K562 (cell line): ENCODE measurements at regions not wholly inside any gene's neighbourhood (a gene's known extent, or its start where the extent isn't known, plus 50 kb on each side); places are given as distances from the start of the nearest gene placed in this dataset.

Experiments
- CBFA2T3 ChIP-seq: fragments of 450-650 bp; IDR thresholded peaks from 2 replicates; pipeline ENCODE4 v1.6.1; 2017
- CCNT2 ChIP-seq: IDR thresholded peaks from 2 replicates; pipeline ENCODE4 v1.6.1; 2011; ENCODE audit warnings: borderline replicate concordance, low read depth, mild to moderate bottlenecking, moderate library complexity, mixed read lengths, low read length; ENCODE audit not compliant: insufficient read length; ENCODE audit errors: extremely low read depth
- EP300 ChIP-seq: IDR thresholded peaks from 2 replicates; pipeline ENCODE4 v1.6.1; 2012; ENCODE audit warnings: low read length, improper control_type of control experiment
- KDM1A ChIP-seq, 2 experiments: fragments of 450-650 bp; IDR thresholded peaks; 2 replicates each; pipeline ENCODE4 v1.6.1; 2016; ENCODE audit warnings: mild to moderate bottlenecking in 2 of 2
- L3MBTL2 ChIP-seq: fragments of 450-650 bp; IDR thresholded peaks from 2 replicates; pipeline ENCODE4 v1.6.1; 2016; ENCODE audit warnings: mild to moderate bottlenecking, moderate library complexity
- NFRKB ChIP-seq: fragments of 450-650 bp; IDR thresholded peaks from 2 replicates; pipeline ENCODE4 v1.6.1; 2016; ENCODE audit warnings: low read depth
- NR4A1 ChIP-seq, 2 experiments: fragments of 250-450 bp in 1 of 2; fragments of 450-650 bp in 1 of 2; sonication (Bioruptor Pico) in 1 of 2; IDR thresholded peaks; 2 replicates each; pipeline versions ENCODE4 v1.4.0 to v1.6.1; 2016 to 2020; ENCODE audit warnings: mild to moderate bottlenecking in 2 of 2, missing compliant biosample characterization in 1 of 2, missing genetic modification characterization in 1 of 2, moderate library complexity in 1 of 2
- POLR2H ChIP-seq: IDR thresholded peaks from 2 replicates; pipeline ENCODE4 v1.6.1; 2016; ENCODE audit warnings: missing genetic modification characterization, low read depth, mild to moderate bottlenecking, control low read depth, missing compliant biosample characterization, moderate library complexity
- RB1 ChIP-seq: fragments of 450-650 bp; IDR thresholded peaks from 2 replicates; pipeline ENCODE4 v1.6.1; 2017; ENCODE audit warnings: low read depth, mild to moderate bottlenecking
- RBFOX2 ChIP-seq: fragments of 200-400 bp; formaldehyde crosslinking; IDR thresholded peaks from 2 replicates; pipeline ENCODE4 v1.6.1; 2017; ENCODE audit warnings: low read depth, mild to moderate bottlenecking, low read length, moderate library complexity
- RBM14 ChIP-seq: fragments of 200-400 bp; formaldehyde crosslinking; IDR thresholded peaks from 2 replicates; pipeline ENCODE4 v1.6.1; 2018; ENCODE audit warnings: low read depth, mild to moderate bottlenecking, low read length, moderate library complexity, borderline replicate concordance; ENCODE audit not compliant: insufficient read depth
- TEAD1 ChIP-seq, 2 experiments: fragments of 450-650 bp in 1 of 2; sonication (generic) in 1 of 2; formaldehyde crosslinking; IDR thresholded peaks; 2 replicates each; pipeline versions ENCODE4 v1.4.0 to v1.8.0; 2020 to 2022; ENCODE audit warnings: mild to moderate bottlenecking in 2 of 2, missing genetic modification reagents in 1 of 2
- ZNF311 ChIP-seq: fragments of 250-450 bp; sonication (Bioruptor Pico); IDR thresholded peaks from 2 replicates; pipeline ENCODE4 v1.4.0; 2020; ENCODE audit warnings: mild to moderate bottlenecking, moderate library complexity
- TF ChIP-seq, protein P1 (sequence below): fragments of 250-450 bp; sonication (Bioruptor Pico); IDR thresholded peaks from 2 replicates; pipeline ENCODE4 v1.5.0; 2022; ENCODE audit warnings: mild to moderate bottlenecking
- TF ChIP-seq, protein P2 (sequence below), 2 experiments: fragments of 450-650 bp; formaldehyde crosslinking in 1 of 2; IDR thresholded peaks; 2 replicates each; pipeline versions ENCODE4 v1.4.0 to v1.6.1; 2014 to 2020; ENCODE audit warnings: mild to moderate bottlenecking in 2 of 2, borderline replicate concordance in 1 of 2, low read depth in 1 of 2
- TF ChIP-seq, protein P3 (sequence below): fragments of 200-800 bp; sonication (Bioruptor generic); IDR thresholded peaks from 2 replicates; pipeline ENCODE4 v1.6.1; 2017; ENCODE audit warnings: missing genetic modification characterization, missing compliant biosample characterization

DNA sequence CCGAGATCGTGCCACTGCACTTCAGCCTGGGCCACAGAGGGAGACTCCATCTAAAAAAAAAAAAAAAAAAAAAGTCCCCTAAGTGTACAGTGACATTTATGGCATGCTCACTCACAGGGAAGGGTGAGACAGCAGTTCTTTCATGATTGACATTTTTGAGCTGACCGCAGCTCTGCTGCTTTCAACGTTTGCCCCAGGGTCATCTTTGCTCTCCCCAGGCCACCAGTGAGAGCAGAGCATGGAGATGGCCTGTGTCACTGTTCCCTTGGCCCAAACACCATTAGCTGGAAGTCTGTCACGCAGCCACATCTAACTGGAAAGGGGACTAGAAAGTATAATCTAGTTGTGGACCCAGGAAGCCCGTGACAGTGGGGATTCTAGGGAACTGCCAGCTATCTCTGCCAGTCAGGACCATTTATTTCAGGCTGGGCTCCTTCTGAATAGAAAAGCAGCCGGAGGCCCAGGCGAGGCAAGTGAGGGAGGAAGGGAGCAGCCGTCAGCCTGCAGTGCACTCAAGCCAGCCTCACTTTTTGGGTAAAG is 193.4 kb upstream of the HES1 start (continued):
- TF ChIP-seq, protein P1, sequence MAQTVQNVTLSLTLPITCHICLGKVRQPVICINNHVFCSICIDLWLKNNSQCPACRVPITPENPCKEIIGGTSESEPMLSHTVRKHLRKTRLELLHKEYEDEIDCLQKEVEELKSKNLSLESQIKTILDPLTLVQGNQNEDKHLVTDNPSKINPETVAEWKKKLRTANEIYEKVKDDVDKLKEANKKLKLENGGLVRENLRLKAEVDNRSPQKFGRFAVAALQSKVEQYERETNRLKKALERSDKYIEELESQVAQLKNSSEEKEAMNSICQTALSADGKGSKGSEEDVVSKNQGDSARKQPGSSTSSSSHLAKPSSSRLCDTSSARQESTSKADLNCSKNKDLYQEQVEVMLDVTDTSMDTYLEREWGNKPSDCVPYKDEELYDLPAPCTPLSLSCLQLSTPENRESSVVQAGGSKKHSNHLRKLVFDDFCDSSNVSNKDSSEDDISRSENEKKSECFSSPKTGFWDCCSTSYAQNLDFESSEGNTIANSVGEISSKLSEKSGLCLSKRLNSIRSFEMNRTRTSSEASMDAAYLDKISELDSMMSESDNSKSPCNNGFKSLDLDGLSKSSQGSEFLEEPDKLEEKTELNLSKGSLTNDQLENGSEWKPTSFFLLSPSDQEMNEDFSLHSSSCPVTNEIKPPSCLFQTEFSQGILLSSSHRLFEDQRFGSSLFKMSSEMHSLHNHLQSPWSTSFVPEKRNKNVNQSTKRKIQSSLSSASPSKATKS (CRISPR knock-in tag) = no peak
- TF ChIP-seq RBFOX2 (peak; percentile 61), POLR2H (tag) (no peak), RB1 (0 out of 2 replicates have a peak, but pooled peaks have one; percentile 11), RBM14 (no peak), ZNF311 (peak; percentile 53; the same call in 1 of the 2 replicates), L3MBTL2 (peak; percentile 25; the same call in 1 of the 2 replicates), NFRKB (peak; percentile 71; the same call in 1 of the 2 replicates), CCNT2 (peak; percentile 33), EP300 (peak; percentile 70; the same call in 1 of the 2 replicates), NR4A1 (CRISPR knock-in tag; IDR thresholded peaks at IDR 0.05) (no peak), NR4A1 (tag; IDR thresholded peaks at IDR 0.05) (peak; percentile 61; the same call in 1 of the 2 replicates), TEAD1 (CRISPR knock-in tag; IDR thresholded peaks at IDR 0.05) (peak in 1 of 2 experiments; percentile 79; a peak in 2 of 4 replicates), CBFA2T3 (peak; percentile 15; the same call in 1 of the 2 replicates), KDM1A (IDR thresholded peaks at IDR 0.05) (0 out of 4 replicates have a peak, but pooled peaks of 1 of the 2 experiments have one; percentile 9)
- TF ChIP-seq, protein P2, sequence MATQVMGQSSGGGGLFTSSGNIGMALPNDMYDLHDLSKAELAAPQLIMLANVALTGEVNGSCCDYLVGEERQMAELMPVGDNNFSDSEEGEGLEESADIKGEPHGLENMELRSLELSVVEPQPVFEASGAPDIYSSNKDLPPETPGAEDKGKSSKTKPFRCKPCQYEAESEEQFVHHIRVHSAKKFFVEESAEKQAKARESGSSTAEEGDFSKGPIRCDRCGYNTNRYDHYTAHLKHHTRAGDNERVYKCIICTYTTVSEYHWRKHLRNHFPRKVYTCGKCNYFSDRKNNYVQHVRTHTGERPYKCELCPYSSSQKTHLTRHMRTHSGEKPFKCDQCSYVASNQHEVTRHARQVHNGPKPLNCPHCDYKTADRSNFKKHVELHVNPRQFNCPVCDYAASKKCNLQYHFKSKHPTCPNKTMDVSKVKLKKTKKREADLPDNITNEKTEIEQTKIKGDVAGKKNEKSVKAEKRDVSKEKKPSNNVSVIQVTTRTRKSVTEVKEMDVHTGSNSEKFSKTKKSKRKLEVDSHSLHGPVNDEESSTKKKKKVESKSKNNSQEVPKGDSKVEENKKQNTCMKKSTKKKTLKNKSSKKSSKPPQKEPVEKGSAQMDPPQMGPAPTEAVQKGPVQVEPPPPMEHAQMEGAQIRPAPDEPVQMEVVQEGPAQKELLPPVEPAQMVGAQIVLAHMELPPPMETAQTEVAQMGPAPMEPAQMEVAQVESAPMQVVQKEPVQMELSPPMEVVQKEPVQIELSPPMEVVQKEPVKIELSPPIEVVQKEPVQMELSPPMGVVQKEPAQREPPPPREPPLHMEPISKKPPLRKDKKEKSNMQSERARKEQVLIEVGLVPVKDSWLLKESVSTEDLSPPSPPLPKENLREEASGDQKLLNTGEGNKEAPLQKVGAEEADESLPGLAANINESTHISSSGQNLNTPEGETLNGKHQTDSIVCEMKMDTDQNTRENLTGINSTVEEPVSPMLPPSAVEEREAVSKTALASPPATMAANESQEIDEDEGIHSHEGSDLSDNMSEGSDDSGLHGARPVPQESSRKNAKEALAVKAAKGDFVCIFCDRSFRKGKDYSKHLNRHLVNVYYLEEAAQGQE (IDR thresholded peaks at IDR 0.05; ENCODE audit: borderline replicate concordance) = 0 out of 2 replicates have a peak, but pooled peaks have one; percentile 12
- TF ChIP-seq, protein P2 (CRISPR knock-in tag; IDR thresholded peaks at IDR 0.05; ENCODE audit: low read depth) = no peak
- TF ChIP-seq, protein P3, sequence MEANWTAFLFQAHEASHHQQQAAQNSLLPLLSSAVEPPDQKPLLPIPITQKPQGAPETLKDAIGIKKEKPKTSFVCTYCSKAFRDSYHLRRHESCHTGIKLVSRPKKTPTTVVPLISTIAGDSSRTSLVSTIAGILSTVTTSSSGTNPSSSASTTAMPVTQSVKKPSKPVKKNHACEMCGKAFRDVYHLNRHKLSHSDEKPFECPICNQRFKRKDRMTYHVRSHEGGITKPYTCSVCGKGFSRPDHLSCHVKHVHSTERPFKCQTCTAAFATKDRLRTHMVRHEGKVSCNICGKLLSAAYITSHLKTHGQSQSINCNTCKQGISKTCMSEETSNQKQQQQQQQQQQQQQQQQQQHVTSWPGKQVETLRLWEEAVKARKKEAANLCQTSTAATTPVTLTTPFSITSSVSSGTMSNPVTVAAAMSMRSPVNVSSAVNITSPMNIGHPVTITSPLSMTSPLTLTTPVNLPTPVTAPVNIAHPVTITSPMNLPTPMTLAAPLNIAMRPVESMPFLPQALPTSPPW = peak; percentile 45
